Stimulated activated CD4-positive, alpha-beta T cell treated with anti-CD3 and anti-CD28 coated beads, Interleukin-15, amount 100 ng/mL, for 48 hours (primary cell): ENCODE measurements at regions not wholly inside any gene's neighbourhood (a gene's known extent, or its start where the extent isn't known, plus 50 kb on each side); places are given as distances from the start of the nearest gene placed in this dataset.

Experiments
- DNase-seq, 2 donors: peaks; one replicate each; pipeline ENCODE4 v3.0.0-alpha.2; 2020; ENCODE audit warnings: low read depth in 2 of 2

DNA sequence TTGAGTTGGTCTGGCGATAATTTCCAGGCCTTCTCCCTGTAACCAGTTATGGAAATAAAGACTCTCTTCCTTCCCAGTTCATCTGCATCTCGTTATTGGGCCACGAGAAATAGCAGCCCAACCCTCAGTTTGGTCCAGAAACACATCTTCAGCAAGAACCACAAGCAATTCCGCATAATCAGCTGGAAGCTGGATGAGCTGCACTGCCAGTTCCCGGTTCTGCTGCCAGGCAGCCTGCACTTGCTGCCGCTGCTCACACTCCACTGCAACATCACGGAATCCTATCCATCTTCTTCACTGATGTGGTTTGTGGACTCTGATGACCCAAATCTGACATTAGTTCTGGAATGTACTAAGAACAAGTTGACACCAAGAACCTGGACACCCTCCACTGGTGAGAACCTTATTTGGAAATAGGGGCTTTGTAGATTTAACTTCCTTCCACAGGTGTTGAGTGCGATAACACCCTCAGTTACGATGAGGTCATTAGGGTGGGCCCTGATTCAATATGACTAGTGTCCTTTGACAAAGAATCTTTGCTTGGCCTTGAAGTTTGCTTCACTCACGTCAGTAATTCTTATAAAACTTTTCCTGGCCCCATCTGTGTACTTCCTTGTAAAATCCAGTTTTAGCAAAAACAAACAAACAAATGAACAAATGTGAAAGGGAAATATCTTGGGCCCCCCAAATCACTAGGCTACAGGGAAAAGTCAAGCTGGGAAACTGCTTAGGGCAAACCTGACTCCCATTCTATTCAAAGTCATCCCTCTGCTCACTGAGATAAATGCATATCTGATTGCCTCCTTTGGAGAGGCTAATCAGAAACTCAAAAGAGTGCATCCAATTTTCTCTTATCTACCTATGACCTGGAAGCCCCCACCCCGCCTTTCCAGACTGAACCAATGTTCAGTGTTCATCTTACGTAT lies 221.9 kb upstream of the PROK2 start:
- no peak for DNase-seq

GRCh38 chr3:72004749-72005292 lies 219.9 kb upstream of the PROK2 start:
- no peak for DNase-seq

DNA sequence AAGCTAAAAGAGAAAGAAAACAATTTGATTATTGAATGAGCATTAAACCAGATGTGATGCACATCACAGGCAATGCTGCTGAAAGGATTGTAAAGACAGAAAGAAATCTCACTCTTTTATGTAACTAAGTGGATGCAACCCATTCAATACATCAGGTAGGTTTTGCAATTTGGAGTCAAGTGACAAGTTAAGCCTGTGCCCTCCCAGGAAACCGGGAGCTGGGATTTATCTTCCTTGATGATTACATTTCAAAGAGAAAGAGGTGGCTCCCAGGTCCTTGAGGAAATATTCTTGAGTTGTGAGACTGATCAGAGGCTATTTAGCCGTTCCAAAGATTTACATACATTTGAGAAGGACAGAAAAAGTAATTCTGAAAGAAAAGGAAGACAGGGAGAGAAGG lies 219.0 kb upstream of the PROK2 start:
- DNase-seq: no peak

DNA sequence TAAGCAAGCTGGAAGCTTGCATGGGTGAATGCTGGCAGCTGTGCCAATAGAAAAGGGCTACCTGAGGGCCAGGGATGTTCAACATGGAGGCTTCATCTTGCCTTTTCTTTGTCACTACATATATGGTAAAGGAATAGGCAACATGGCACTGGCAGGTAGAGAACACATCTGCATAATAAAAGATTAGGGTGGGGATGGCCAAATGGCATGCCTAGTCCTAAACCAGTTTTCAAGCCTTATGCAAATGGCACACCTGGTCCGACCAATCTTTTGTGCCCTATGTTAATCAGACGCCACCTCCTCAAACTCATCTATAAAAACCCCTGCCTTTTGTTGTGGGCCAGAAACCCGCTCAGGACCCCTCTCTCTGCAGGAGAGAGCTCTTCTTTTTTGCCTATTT lies 216.8 kb upstream of the PROK2 start:
- DNase-seq: no peak

DNA sequence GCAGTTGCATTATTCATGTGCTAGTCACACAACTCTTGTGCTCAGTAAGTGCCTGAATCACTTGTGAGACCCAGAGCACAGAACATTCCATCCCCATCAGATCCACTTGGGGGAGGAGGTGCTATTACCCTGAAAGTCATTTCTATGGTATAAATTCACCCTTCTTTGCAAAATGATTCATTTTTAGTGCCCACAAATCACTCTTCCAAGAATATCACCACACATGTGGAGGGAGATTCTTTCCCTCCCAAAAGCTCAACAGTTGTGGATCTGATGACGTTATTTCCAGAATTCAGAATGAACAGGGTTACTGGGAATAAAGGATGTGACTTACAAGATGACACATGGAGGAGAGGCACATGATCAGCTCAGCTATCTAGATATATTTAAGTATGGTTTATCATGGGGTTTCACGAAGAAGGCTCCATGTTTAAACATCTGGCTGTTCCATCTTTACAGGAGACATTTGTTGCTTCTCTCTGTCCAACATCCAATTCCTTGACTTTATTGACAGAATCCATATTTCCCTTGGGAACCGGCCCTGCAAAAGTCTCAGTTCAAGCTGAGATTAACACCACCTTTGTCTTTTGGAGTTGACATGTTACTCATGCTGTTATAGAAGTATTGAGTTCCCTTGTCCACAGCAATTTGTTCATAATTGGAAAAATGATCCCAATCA lies 214.2 kb upstream of the PROK2 start:
- DNase-seq: no peak

DNA sequence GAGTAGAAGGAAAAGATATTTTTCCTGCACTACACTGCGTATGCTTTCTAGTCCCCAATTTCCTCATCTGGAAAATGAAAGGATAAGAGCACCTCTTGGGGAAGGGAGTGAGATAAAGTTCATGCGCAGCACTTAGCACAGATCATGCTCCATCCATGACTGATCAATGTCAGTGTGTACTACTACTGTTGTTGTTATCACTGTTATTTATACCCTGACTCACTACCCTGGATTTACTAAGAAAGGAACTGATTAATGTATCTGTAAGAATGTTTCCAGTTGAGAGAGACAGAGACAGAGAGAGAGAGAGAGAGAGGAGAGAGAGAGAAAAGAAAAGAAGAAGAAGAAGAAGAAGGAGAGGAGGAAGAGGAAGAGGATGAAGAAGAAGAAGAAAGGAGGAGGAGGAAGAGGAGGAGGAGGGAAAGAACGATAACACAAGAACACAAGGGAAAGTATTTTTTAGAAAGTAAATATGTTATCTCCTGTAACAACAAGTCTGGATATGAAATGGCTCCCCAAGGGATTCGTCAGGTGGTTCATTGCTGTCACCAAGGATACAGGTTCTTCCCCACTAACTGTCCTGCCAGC lies 212.2 kb upstream of the PROK2 start:
- no peak for DNase-seq

- no peak for DNase-seq
Measured at GRCh38 chr3:71994906-71995305, 210.0 kb upstream of the PROK2 start.

- DNase-seq: no peak
Measured at GRCh38 chr3:71994203-71994602, 209.3 kb upstream of the PROK2 start.

- DNase-seq: no peak
Measured at GRCh38 chr3:71991681-71992080, 206.7 kb upstream of the PROK2 start.

GRCh38 chr3:71991046-71991445 lies 206.1 kb upstream of the PROK2 start:
- no peak for DNase-seq

GRCh38 chr3:71990545-71990944 lies 205.6 kb upstream of the PROK2 start:
- DNase-seq: no peak

DNA sequence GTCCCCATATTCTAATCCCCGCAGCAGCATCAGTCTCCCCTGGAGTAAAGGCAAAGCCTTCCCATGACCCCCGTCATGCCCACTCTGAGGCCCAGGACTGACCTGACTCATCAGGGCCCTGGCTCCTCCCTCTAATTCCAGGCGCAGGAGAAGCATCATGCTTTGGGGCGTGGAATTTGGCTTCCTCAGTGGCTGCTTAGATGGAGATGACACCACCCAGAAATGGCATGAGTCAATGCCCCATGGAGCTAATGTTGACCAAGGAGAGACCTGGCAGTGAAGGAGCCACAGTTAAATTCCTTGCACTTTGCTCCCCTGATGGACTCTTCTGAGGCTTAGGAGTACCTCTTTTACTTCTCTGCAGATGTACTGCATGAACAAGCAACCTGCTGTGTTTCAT lies 204.2 kb upstream of the PROK2 start:
- DNase-seq: no peak

DNA sequence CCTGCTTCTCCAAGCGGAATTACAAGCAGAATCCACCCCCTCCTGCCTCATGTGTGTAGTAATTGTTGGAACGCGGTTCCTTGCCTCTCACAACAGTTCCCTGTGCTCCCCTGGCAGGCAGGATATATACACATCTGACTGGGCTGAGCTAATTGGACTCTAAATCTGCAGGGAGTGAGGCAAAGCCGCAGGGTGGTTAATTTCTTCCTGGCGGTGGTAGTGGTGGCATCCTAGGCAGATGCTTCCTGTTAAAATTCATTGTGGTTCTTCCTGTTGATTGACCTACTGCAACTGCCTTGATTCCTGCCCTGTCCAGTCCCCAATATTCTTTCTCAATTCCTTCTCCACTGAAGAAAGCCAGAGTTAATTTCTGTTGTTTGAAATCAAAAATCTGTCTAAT lies 202.9 kb upstream of the PROK2 start:
- no peak for DNase-seq

DNA sequence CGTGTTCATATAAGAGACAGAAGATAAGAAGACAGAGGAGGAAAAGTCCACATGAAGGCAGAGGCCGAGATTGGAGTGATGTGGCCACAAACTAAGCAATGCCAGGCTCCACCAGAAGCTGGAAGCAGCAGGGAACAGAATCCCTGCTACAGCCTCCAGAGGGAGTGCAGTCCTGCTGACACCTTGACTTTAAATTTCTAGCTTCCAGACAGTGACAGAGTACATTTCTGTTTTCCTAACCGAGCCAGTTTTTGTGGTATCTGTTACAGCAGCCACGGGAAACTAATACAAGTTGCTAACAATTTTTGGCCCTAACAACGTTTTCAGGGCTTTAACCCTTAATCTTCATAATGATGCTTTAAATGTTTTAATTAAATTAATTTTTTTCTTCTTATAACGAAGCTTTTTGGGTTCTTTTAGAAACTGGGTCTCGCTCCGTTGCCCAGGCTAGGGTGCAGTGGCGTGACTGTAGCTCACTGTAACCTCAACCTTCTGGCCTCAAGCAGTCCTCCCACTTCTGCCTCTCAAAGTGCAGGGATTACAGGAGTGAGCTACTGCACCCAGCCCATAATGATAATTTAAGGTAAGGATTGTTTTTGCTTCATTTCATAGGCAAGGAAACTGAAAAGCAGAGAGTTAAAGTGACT lies 202.3 kb upstream of the PROK2 start:
- no peak for DNase-seq

DNA sequence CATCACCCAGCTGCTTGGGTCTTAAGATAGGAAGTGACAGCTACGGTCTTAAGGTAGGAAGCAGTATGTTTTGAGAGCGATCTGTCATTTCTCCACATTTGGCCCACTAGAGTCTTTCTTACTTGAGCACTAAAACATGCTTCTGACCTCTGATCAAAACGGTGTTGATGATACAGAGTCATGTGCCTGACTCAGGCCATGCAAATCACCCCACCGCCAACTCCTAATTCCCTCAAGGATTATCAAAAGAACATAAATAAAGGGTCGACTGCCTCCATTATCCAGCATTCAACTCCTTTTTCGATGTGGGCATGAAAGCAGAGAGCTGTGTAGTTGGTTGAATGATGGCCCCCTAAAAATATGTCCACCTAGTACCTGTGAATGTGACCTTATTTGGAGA lies 201.7 kb upstream of the PROK2 start:
- DNase-seq: no peak

DNA sequence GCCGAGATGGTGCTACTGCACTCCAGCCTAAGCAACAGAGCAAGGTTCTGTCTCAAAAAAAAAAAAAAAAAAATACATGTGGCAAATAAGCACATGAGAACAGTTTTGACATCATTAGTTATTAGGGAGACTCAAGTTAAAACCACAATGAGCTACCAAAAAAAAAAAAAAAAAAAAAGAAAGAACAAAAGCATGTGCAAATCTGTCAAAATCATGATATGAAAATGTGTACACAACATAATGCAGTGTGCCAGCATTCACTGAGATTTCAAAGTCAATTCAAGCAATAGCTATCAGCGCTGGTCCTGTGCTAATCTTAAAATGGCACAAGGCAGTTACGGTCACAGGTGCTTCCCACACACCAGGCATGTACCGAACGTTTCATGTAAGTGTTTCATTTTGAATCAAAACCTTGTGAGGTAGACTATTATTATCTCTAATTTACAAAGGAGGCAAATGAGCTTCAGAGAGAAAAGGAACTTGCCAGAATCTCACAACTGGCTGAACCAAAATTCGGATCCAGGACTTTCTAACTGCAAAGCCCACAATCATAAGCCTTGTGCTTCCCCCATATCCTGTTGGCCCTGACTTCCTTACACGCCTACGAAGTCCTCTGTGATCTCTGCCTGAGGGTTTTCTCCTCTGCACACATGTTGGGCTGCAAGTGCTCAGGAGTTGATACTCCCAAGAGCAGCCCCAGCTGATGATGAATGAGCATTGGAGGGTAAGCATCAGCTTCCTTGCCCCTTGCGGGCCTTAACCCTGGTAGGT lies 200.1 kb upstream of the PROK2 start:
- peak in 1 of 2 donors; percentile 31 for DNase-seq

- no peak for DNase-seq
Measured at GRCh38 chr3:71983694-71984093, 198.7 kb upstream of the PROK2 start.

DNA sequence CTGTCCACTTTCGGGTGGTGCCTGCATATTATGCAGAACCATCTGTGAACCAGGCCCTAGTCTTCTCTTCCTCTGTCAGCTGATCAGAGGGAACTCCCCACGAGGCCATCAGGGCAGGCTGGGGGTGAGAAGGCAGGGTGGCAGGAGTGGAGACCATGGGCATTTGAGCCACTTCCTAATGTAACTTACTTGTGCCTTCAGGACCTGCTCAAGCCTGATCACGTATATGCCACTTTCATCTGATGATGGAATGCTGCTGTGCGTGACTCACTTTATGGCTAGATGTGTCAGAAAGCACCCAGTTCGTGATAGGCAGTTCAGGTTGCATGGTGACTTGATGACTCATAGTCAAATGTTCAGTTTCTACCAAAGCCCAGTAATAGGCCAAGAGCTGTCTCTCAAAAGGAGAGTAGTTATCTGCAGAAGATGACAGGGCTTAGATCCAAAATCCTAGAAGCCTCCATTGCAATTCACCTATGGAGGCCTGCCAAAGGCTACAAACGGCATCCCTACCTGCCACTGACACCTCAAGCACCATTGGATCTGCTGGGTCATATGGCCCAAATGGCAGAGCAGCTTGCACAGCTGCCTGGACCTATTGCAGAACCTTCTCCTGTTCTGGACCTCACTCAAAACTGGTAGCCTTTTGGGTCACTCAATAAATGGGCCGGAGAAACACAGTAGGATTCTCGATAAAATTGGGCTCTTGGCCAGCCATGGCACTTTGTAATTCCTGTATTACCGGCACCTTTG lies 197.7 kb upstream of the PROK2 start:
- DNase-seq: peak; percentile 47 to 59

- no peak for DNase-seq
Measured at GRCh38 chr3:71979175-71979574, 194.2 kb upstream of the PROK2 start.

GRCh38 chr3:71978150-71978721 lies 193.3 kb upstream of the PROK2 start:
- no peak for DNase-seq
